Tibial nerve (tissue), 4 donors: ENCODE measurements at regions not wholly inside any gene's neighbourhood (a gene's known extent, or its start where the extent isn't known, plus 50 kb on each side); places are given as distances from the start of the nearest gene placed in this dataset.

Source experiments
- DNase-seq, 2 donors: peaks; one replicate each; pipeline ENCODE4 v3.0.0-alpha.2; 2019; ENCODE audit warnings: low spot score in 2 of 2
- H3K27ac ChIP-seq, 4 donors: fragments of 200-600 bp; sonication (generic) in 3 of 4; one replicate each; pipeline ENCODE4 v1.5.1; 2017 to 2019; ENCODE audit warnings: mild to moderate bottlenecking in 1 of 4
- H3K27me3 ChIP-seq, 2 donors: fragments of 200-600 bp; sonication (generic) in 1 of 2; one replicate each; pipeline versions ENCODE4 v1.5.1 to v1.6.0; 2017 to 2019
- H3K36me3 ChIP-seq, 3 donors: fragments of 200-600 bp; sonication (generic); one replicate each; pipeline ENCODE4 v1.5.1; 2018 to 2019
- H3K4me1 ChIP-seq, 4 donors: fragments of 200-600 bp; sonication (generic) in 3 of 4; one replicate each; pipeline ENCODE4 v1.5.1; 2017 to 2019
- H3K4me3 ChIP-seq, 4 donors: fragments of 200-600 bp; sonication (generic) in 3 of 4; one replicate each; pipeline ENCODE4 v1.5.1; 2017 to 2019; ENCODE audit warnings: mild to moderate bottlenecking in 1 of 4, moderate library complexity in 1 of 4
- H3K9me3 ChIP-seq, 4 donors: fragments of 200-600 bp; sonication (generic) in 3 of 4; one replicate each; pipeline ENCODE4 v1.5.1; 2017 to 2019
- EP300 ChIP-seq, 2 donors: sonication (generic); formaldehyde crosslinking; IDR thresholded peaks; one replicate each; pipeline ENCODE4 v1.6.1; 2017; ENCODE audit warnings: antibody characterized with exemption in 2 of 2, mild to moderate bottlenecking in 1 of 2
- POLR2A ChIP-seq, 2 donors: fragments of 450-650 bp; IDR thresholded peaks; one replicate each; pipeline ENCODE4 v1.6.1; 2017; ENCODE audit warnings: antibody characterized with exemption in 2 of 2, mild to moderate bottlenecking in 2 of 2, moderate library complexity in 2 of 2
- WGBS, 2 donors: methylation state at CpG; one replicate each; pipeline ENCODE4 v1.1.5; 2018; 5-methylcytosine and 5-hydroxymethylcytosine counted together
- TF ChIP-seq, protein P1 (sequence below), 5 experiments: fragments of 200-600 bp in 3 of 5; fragments of 450-650 bp in 2 of 5; sonication (generic) in 3 of 5; IDR thresholded peaks; one replicate each; pipeline ENCODE4 v1.5.1; 2016 to 2019; ENCODE audit warnings: antibody characterized with exemption in 5 of 5, mild to moderate bottlenecking in 3 of 5, moderate library complexity in 2 of 5

DNA sequence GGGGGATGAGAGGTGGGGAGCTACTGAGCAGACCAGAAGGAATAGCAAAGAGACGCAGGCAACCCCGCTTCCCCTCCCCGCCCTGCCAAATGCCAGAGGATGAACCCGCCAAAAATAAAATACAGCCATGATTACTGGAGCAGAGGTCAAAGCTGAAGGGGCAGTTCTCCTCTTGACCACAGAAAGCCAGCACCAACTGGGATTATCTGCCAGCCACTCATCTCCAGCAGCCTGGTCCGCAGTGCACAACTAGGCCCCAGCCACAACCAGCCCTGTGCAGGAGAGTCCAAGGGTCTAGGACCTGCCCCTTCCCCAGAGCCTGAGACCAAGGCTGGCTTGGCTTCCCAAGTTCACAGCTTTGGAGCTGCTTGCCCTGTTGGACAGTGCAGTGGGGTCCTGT is 67.4 kb upstream of the BCOR start:
- peaks cover 0 to 32% (median 7%) of the 10 kb centered on the region in 4 donors for H3K4me1 ChIP-seq
- TF ChIP-seq POLR2A (IDR thresholded peaks at IDR 0.05) (no peak), EP300 (IDR thresholded peaks at IDR 0.05) (no peak)
- TF ChIP-seq, protein P1, sequence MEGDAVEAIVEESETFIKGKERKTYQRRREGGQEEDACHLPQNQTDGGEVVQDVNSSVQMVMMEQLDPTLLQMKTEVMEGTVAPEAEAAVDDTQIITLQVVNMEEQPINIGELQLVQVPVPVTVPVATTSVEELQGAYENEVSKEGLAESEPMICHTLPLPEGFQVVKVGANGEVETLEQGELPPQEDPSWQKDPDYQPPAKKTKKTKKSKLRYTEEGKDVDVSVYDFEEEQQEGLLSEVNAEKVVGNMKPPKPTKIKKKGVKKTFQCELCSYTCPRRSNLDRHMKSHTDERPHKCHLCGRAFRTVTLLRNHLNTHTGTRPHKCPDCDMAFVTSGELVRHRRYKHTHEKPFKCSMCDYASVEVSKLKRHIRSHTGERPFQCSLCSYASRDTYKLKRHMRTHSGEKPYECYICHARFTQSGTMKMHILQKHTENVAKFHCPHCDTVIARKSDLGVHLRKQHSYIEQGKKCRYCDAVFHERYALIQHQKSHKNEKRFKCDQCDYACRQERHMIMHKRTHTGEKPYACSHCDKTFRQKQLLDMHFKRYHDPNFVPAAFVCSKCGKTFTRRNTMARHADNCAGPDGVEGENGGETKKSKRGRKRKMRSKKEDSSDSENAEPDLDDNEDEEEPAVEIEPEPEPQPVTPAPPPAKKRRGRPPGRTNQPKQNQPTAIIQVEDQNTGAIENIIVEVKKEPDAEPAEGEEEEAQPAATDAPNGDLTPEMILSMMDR (IDR thresholded peaks at IDR 0.05): no peak
- no peak overlapping the region for H3K27ac ChIP-seq
- no peak overlapping the region for H3K4me3 ChIP-seq
- whole genome bisulfite sequencing, 2 donors: 75% methylated on average over 5 of the region's 5 CpGs; no CpG with 5 or more reads in 1 of the 2 donors
- H3K27me3 ChIP-seq: peaks cover 0 to 21% of the 10 kb centered on the region in 2 donors
- no peaks in the 10 kb centered on the region for H3K9me3 ChIP-seq
- no peak for DNase-seq
- H3K36me3 ChIP-seq: no peaks in the 10 kb centered on the region

DNA sequence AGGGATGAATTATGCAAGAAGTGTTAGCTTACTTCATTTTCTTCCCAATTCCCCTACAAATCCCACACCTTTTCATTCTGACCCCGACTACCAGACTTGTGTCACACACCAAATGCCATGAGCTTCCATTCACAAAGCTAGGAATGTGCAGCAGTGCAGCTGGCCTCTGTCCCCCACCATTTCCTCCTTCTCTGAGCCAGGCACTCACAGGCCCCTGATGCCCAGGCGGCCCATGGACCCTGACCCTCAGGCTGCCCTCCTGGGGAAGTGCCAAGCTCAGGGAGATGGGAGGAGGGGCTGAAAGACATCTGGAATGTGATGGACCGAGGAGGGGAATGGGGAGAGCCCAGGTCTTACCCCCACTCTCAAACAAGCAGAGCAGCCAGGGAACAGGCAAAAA is 67.0 kb upstream of the BCOR start:
- Histone ChIP-seq H3K4me1 (peaks cover 0 to 32% (median 7%) of the 10 kb centered on the region in 4 donors), H3K9me3 (no peaks in the 10 kb centered on the region), H3K27ac (no peak overlapping the region), H3K36me3 (no peaks in the 10 kb centered on the region), H3K4me3 (no peak overlapping the region), H3K27me3 (peaks cover 0 to 21% of the 10 kb centered on the region in 2 donors)
- WGBS, 2 donors: 47 to 71% methylated on average over 3 of the region's 3 CpGs
- DNase-seq: no peak
- TF ChIP-seq, protein P1 (IDR thresholded peaks at IDR 0.05): no peak
- TF ChIP-seq POLR2A (IDR thresholded peaks at IDR 0.05) (no peak), EP300 (IDR thresholded peaks at IDR 0.05) (no peak)

- WGBS, 2 donors: 0 to 10% methylated on average over 1 to 32 of the region's 68 CpGs
- DNase-seq: no peak
- Histone ChIP-seq H3K4me1 (peaks cover 0 to 19% (median 0%) of the 10 kb centered on the region in 4 donors), H3K9me3 (no peaks in the 10 kb centered on the region), H3K4me3 (peak overlapping the region; percentile 28 to 57 (median 42)), H3K36me3 (no peaks in the 10 kb centered on the region), H3K27ac (peak overlapping the region; percentile 60 to 89 (median 81)), H3K27me3 (peaks cover 0 to 34% of the 10 kb centered on the region in 2 donors)
- TF ChIP-seq, protein P1 (IDR thresholded peaks at IDR 0.05): peak; percentile 28 to 89 (median 76)
- no peak for TF ChIP-seq EP300 (IDR thresholded peaks at IDR 0.05)
Observed at GRCh38 chrX:40158036-40158706, 60.4 kb upstream of the BCOR start.

GRCh38 chrX:40157228-40158035 is 59.7 kb upstream of the BCOR start:
- H3K27ac ChIP-seq: peak overlapping the region; percentile 60 to 89 (median 81)
- H3K36me3 ChIP-seq: no peaks in the 10 kb centered on the region
- peak overlapping the region; percentile 28 to 57 (median 42) for H3K4me3 ChIP-seq
- no peaks in the 10 kb centered on the region for H3K9me3 ChIP-seq
- peaks cover 0 to 25% (median 0%) of the 10 kb centered on the region in 4 donors for H3K4me1 ChIP-seq
- peaks cover 0 to 38% of the 10 kb centered on the region in 2 donors for H3K27me3 ChIP-seq
- no peak for TF ChIP-seq EP300 (IDR thresholded peaks at IDR 0.05)
- TF ChIP-seq POLR2A (IDR thresholded peaks at IDR 0.05): no peak
- TF ChIP-seq, protein P1 (IDR thresholded peaks at IDR 0.05): no peak
- WGBS, 2 donors: 59 to 83% methylated on average over 4 to 15 of the region's 15 CpGs
- DNase-seq: no peak
